Stimulated activated CD4-positive, alpha-beta T cell treated with anti-CD3 and anti-CD28 coated beads, Interleukin-15, amount 100 ng/mL, for 24 hours (primary cell): ENCODE measurements at regions not wholly inside any gene's neighbourhood (a gene's known extent, or its start where the extent isn't known, plus 50 kb on each side); places are given as distances from the start of the nearest gene placed in this dataset.

Experiments used
- DNase-seq: peaks from one replicate; pipeline ENCODE4 v3.0.0-alpha.2; 2020

- DNase-seq: no peak
Measured at GRCh38 chr14:34347683-34348082, 114.4 kb downstream of the SPTSSA start.

- no peak for DNase-seq
Measured at GRCh38 chr14:34345718-34346465, 116.1 kb downstream of the SPTSSA start.

GRCh38 chr14:34344318-34344717 is 117.7 kb downstream of the SPTSSA start:
- no peak for DNase-seq

- DNase-seq: no peak
Measured at GRCh38 chr14:34340025-34340625, 121.9 kb downstream of the SPTSSA start.

- no peak for DNase-seq
Measured at GRCh38 chr14:34338056-34338455, 124.0 kb downstream of the SPTSSA start.

GRCh38 chr14:34336501-34336900 is 125.5 kb downstream of the SPTSSA start:
- no peak for DNase-seq

GRCh38 chr14:34335968-34336367 is 126.1 kb downstream of the SPTSSA start:
- no peak for DNase-seq

GRCh38 chr14:34334329-34334728 is 127.7 kb downstream of the SPTSSA start:
- no peak for DNase-seq

GRCh38 chr14:34331728-34332623 is 130.1 kb downstream of the SPTSSA start:
- DNase-seq: peak; percentile 75

GRCh38 chr14:34330846-34331245 is 131.2 kb downstream of the SPTSSA start:
- DNase-seq: no peak

- DNase-seq: no peak
Measured at GRCh38 chr14:34329301-34329700, 132.7 kb downstream of the SPTSSA start.

- DNase-seq: no peak
Measured at GRCh38 chr14:34328178-34328577, 133.9 kb downstream of the SPTSSA start.

GRCh38 chr14:34325493-34325892 is 136.5 kb downstream of the SPTSSA start:
- no peak for DNase-seq

- DNase-seq: no peak
Measured at GRCh38 chr14:34324363-34324795, 137.7 kb downstream of the SPTSSA start.

GRCh38 chr14:34322940-34323418 is 139.1 kb downstream of the SPTSSA start:
- DNase-seq: peak; percentile 83

GRCh38 chr14:34319140-34319539 is 142.9 kb downstream of the SPTSSA start:
- DNase-seq: no peak

GRCh38 chr14:34318014-34318413 is 144.0 kb downstream of the SPTSSA start:
- no peak for DNase-seq

GRCh38 chr14:34310724-34311123 is 151.3 kb downstream of the SPTSSA start:
- no peak for DNase-seq

GRCh38 chr14:34303811-34304210 is 158.2 kb downstream of the SPTSSA start:
- no peak for DNase-seq

GRCh38 chr14:34302654-34303053 is 159.4 kb downstream of the SPTSSA start:
- no peak for DNase-seq

- no peak for DNase-seq
Measured at GRCh38 chr14:34300882-34301734, 160.9 kb downstream of the SPTSSA start.

GRCh38 chr14:34300330-34300729 is 161.7 kb downstream of the SPTSSA start:
- no peak for DNase-seq
